Thyroid gland (tissue), 4 donors: ENCODE measurements at regions not wholly inside any gene's neighbourhood (a gene's known extent, or its start where the extent isn't known, plus 50 kb on each side); places are given as distances from the start of the nearest gene placed in this dataset.

Source experiments
- CTCF ChIP-seq, 6 experiments: fragments of 200-600 bp in 3 of 6; fragments of 450-650 bp in 3 of 6; sonication (generic) in 3 of 6; IDR thresholded peaks; one replicate each; pipeline ENCODE4 v1.5.1; 2016 to 2019; ENCODE audit warnings: antibody characterized with exemption in 6 of 6, mild to moderate bottlenecking in 2 of 6, inconsistent platforms in 1 of 6, moderate library complexity in 1 of 6
- POLR2A ChIP-seq, 2 donors: fragments of 450-650 bp; IDR thresholded peaks; one replicate each; pipeline ENCODE4 v1.6.1; 2017; ENCODE audit warnings: antibody characterized with exemption in 2 of 2, mild to moderate bottlenecking in 2 of 2, moderate library complexity in 1 of 2

- no peak for TF ChIP-seq CTCF (IDR thresholded peaks at IDR 0.05)
- TF ChIP-seq POLR2A (IDR thresholded peaks at IDR 0.05) = no peak
These were observed 402.4 kb upstream of the LRRTM1 start for GRCh38 chr2:80706951-80707350.
